Kidney (tissue), 13 donors: ENCODE measurements at regions not wholly inside any gene's neighbourhood (a gene's known extent, or its start where the extent isn't known, plus 50 kb on each side); places are given as distances from the start of the nearest gene placed in this dataset.

Source experiments
- DNase-seq, 5 donors: peaks; one replicate each; pipeline ENCODE4 v3.0.0-alpha.2; 2013 to 2020
- FAIRE-seq: peaks from 2 replicates; lab custom pipeline; 2012; peaks lifted over from hg19 to GRCh38; lab: Jason Lieb, UNC
- H3K27ac ChIP-seq, 2 donors: one replicate each; pipeline ENCODE4 v1.7.0; 2013; ENCODE audit warnings: low read depth in 2 of 2, low read length in 2 of 2, inconsistent platforms in 1 of 2
- H3K27me3 ChIP-seq: one replicate; pipeline ENCODE4 v1.7.1; 2013; ENCODE audit warnings: low read length, inconsistent platforms; ENCODE audit not compliant: control insufficient read depth, insufficient read depth
- H3K36me3 ChIP-seq, 3 donors: one replicate each; pipeline versions ENCODE4 v1.7.0 to v1.7.1; 2013; ENCODE audit warnings: low read length in 3 of 3, control low read depth in 1 of 3, inconsistent platforms in 1 of 3; ENCODE audit not compliant: insufficient read depth in 3 of 3, control insufficient read depth in 2 of 3
- H3K4me1 ChIP-seq, 3 donors: one replicate each; pipeline versions ENCODE4 v1.7.0 to v1.7.1; 2013; ENCODE audit warnings: low read length in 3 of 3, inconsistent platforms in 1 of 3, low read depth in 1 of 3; ENCODE audit not compliant: control insufficient read depth in 2 of 3, insufficient read depth in 2 of 3
- H3K4me3 ChIP-seq, 3 donors: one replicate each; pipeline versions ENCODE4 v1.7.0 to v1.8.1; 2013; ENCODE audit warnings: low read length in 3 of 3, control low read depth in 1 of 3, inconsistent platforms in 1 of 3
- H3K9ac ChIP-seq, 3 donors: one replicate each; pipeline versions ENCODE4 v1.7.0 to v1.7.1; 2013; ENCODE audit warnings: low read length in 3 of 3, control low read depth in 1 of 3, inconsistent platforms in 1 of 3
- H3K9me3 ChIP-seq, 3 donors: one replicate each; pipeline versions ENCODE4 v1.7.0 to v1.7.1; 2013; ENCODE audit warnings: low read length in 3 of 3, control low read depth in 1 of 3, inconsistent platforms in 1 of 3; ENCODE audit not compliant: control insufficient read depth in 2 of 3, insufficient read depth in 1 of 3
- CTCF ChIP-seq: IDR thresholded peaks from 3 replicates; pipeline ENCODE4 v1.5.1; 2012; ENCODE audit warnings: mild to moderate bottlenecking, moderate library complexity, borderline replicate concordance; ENCODE audit not compliant: insufficient read depth; ENCODE audit errors: extremely low read depth
- intact Hi-C: fragments of 100-400 bp; cut with DNase I; formaldehyde crosslinking; loops from one replicate; pipeline ENCODE4 v1.11.1; 2022
- donor health status: control.
- donor health status: control.
- donor health status: control.
- donor health status: control.
- donor health status: control.
- donor health status: DM: yes; HTN: yes; CAD: no.
- donor health status: Normal renal cell carcinoma (clear cell type).

- Histone ChIP-seq H3K27me3 (no peaks in the 10 kb centered on the region), H3K4me1 (peaks cover 0 to 15% (median 0%) of the 10 kb centered on the region in 3 donors), H3K36me3 (no peaks in the 10 kb centered on the region), H3K4me3 (peak overlapping the region in 1 of 3 donors; percentile 18), H3K27ac (no peak overlapping the region), H3K9me3 (no peaks in the 10 kb centered on the region), H3K9ac (no peak overlapping the region)
- FAIRE-seq (no peak), DNase-seq (peak in 3 of 5 donors; percentile 30 to 75 (median 62))
- no peak for TF ChIP-seq CTCF
- intact Hi-C loops: loop anchor here (10.0 kb wide), 1 partner anchor 63 kb away; no protein-coding TSS in a partner anchor
Measured at GRCh38 chr15:95368191-95368590, 962.3 kb upstream of the NR2F2 start.

DNA sequence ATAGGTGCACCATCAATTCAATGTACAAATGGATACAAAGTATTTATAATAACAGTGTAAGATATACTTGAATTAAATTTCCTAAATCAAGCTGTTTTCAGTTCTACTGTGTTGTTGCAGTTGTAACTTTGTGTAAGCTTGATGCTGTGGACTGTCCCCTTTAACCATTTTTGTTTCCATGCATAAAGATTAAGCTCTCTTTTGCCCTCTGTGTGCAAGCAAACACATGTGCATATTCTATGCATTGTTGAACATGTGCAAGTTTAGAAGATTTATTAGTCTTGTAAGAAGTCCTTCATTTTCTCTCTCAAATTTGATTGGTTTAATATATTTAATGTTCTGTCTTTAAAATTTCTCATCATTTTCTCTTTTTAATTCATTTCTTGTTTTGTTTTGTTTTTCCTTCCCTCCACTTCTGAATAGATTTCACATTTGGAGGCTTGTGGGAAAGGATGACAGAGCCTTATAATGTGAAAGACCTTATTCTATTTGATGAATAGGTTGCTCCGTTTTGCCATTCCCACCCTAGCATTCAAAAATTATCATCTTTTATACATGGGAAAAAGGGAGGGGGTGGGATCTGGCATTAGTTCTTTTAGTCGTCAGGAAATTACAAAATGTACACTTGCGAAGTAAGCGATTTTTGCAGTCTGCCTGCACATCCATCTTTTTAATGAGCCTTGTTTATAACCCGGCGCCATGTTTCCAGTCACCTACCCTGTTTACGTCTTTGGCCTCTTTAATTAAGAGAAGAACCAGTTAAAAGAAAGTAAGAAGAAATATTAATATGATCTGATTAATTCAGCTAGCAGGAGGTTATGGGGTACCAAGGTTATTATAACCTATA lies 961.5 kb upstream of the NR2F2 start:
- H3K4me3 ChIP-seq: no peak overlapping the region
- TF ChIP-seq CTCF: no peak
- H3K36me3 ChIP-seq: no peaks in the 10 kb centered on the region
- no peak overlapping the region for H3K27ac ChIP-seq
- no peaks in the 10 kb centered on the region for H3K27me3 ChIP-seq
- H3K9me3 ChIP-seq: no peaks in the 10 kb centered on the region
- DNase-seq (peak in 3 of 5 donors; percentile 30 to 55 (median 34)), FAIRE-seq (no peak)
- H3K4me1 ChIP-seq: peaks cover 0 to 13% (median 0%) of the 10 kb centered on the region in 3 donors
- no peak overlapping the region for H3K9ac ChIP-seq
- intact Hi-C loops: loop anchor here (10.0 kb wide), 1 partner anchor 64 kb away; no protein-coding TSS in a partner anchor

DNA sequence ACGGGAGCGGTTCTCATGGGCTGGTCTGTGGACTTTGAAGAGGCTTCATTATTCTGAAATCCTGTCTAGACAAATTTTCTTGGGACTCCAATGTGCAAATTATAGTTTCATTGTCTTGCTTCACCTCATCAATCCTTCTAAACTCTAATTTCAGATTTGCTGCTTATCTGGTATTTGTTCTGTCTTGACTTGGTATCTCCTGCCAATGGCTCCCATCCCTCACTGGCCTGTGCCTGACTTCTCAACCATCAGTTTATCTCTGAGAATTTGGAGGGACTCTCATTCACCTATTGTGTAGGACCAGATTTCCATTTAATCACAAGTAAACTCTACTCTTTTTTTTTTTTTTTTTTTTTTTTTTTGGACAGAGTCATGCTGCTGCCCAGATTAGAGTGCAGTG lies 960.2 kb upstream of the NR2F2 start:
- Histone ChIP-seq H3K4me1 (peaks cover 0 to 10% (median 0%) of the 10 kb centered on the region in 3 donors), H3K27ac (no peak overlapping the region), H3K9ac (no peak overlapping the region), H3K36me3 (no peaks in the 10 kb centered on the region), H3K4me3 (no peak overlapping the region), H3K9me3 (no peaks in the 10 kb centered on the region), H3K27me3 (no peaks in the 10 kb centered on the region)
- FAIRE-seq: no peak
- intact Hi-C loops: no loop called here
- no peak for TF ChIP-seq CTCF
- no peak for DNase-seq
